NCI-H510A treated with DMSO at 0.1 percent for 48 hours (cell line): ENCODE measurements at regions not wholly inside any gene's neighbourhood (a gene's known extent, or its start where the extent isn't known, plus 50 kb on each side); places are given as distances from the start of the nearest gene placed in this dataset.
"Not testable (repeated sequence)": the region's sequence is repeated elsewhere in the genome, so short reads cannot be mapped to it uniquely, and the experiment has no call there.

Source experiments
- DNase-seq: peaks from one replicate; lab custom pipeline; 2025; lab: John Stamatoyannopoulos, UW

- no peak for DNase-seq
Measured at GRCh38 chr3:95272781-95273180, 1209.9 kb downstream of the NSUN3 start.

- no peak for DNase-seq
Measured at GRCh38 chr3:95277613-95278012, 1214.8 kb downstream of the NSUN3 start.

- no peak for DNase-seq
Measured at GRCh38 chr3:95280711-95281352, 1218.0 kb downstream of the NSUN3 start.

GRCh38 chr3:95289295-95289694, 1226.4 kb downstream of the NSUN3 start:
- DNase-seq: no peak

- DNase-seq: no peak
Measured at GRCh38 chr3:95297581-95297980, 1234.7 kb downstream of the NSUN3 start.

- DNase-seq: no peak
Measured at GRCh38 chr3:95302044-95302443, 1239.2 kb downstream of the NSUN3 start.

- DNase-seq: no peak
Measured at GRCh38 chr3:95310560-95310959, 1247.7 kb downstream of the NSUN3 start.

- DNase-seq: no peak
Measured at GRCh38 chr3:95311272-95311671, 1248.4 kb downstream of the NSUN3 start.

GRCh38 chr3:95312650-95313049, 1249.8 kb downstream of the NSUN3 start:
- DNase-seq: no peak

GRCh38 chr3:95319921-95320494, 1257.1 kb downstream of the NSUN3 start:
- no peak for DNase-seq

- DNase-seq: no peak
Measured at GRCh38 chr3:95327478-95327877, 1264.6 kb downstream of the NSUN3 start.

- DNase-seq: no peak
Measured at GRCh38 chr3:95333826-95334225, 1271.0 kb downstream of the NSUN3 start.

GRCh38 chr3:95334461-95334860, 1271.6 kb downstream of the NSUN3 start:
- DNase-seq: no peak

- DNase-seq: no peak
Measured at GRCh38 chr3:95335517-95335916, 1272.7 kb downstream of the NSUN3 start.

GRCh38 chr3:95338446-95338845, 1275.6 kb downstream of the NSUN3 start:
- no peak for DNase-seq

GRCh38 chr3:95341314-95341713, 1278.5 kb downstream of the NSUN3 start:
- DNase-seq: peak; percentile 1

GRCh38 chr3:95343228-95343627, 1280.4 kb downstream of the NSUN3 start:
- no peak for DNase-seq

GRCh38 chr3:95343767-95344166, 1280.9 kb downstream of the NSUN3 start:
- DNase-seq: no peak

- not testable (repeated sequence) for DNase-seq
Measured at GRCh38 chr3:95347936-95348335, 1285.1 kb downstream of the NSUN3 start.

- no peak for DNase-seq
Measured at GRCh38 chr3:95348879-95349278, 1286.0 kb downstream of the NSUN3 start.

- DNase-seq: no peak
Measured at GRCh38 chr3:95350049-95350448, 1287.2 kb downstream of the NSUN3 start.

- DNase-seq: no peak
Measured at GRCh38 chr3:95351158-95351557, 1288.3 kb downstream of the NSUN3 start.

GRCh38 chr3:95352471-95352870, 1289.6 kb downstream of the NSUN3 start:
- DNase-seq: no peak

GRCh38 chr3:95354489-95354888, 1291.6 kb downstream of the NSUN3 start:
- DNase-seq: no peak
